ENCODE measurements at regions not wholly inside any gene's neighbourhood (a gene's known extent, or its start where the extent isn't known, plus 50 kb on each side); places are given as distances from the start of the nearest gene placed in this dataset.

DNA sequence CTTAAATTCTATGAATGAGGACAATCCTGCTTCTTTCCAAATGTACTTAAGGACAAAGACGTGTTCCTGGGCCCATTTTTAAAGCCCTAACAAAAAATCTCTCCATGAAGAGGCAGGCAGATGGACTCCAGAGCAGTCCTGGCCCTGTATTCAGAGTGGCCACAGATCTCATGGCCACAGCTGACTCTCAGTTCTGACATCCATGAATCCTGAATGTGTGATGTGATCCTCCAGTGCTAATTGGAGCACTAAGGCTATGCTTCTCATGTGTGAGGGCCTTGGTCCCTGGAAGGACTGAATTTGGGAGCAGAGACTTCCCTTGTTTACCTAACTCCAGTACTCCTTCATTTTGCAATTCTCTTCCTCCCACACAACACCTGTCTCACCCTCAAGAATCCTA lies 373.0 kb downstream of the AGTPBP1 start:
- Histone ChIP-seq H3K4me3 (ENCODE audit: low read length, poor library complexity, severe bottlenecking) (no peak overlapping the region), H3K36me3 (ENCODE audit: insufficient read depth, low read length) (no peaks in the 10 kb centered on the region), H3K27me3 (ENCODE audit: insufficient read depth, low read length, poor library complexity, severe bottlenecking) (no peaks in the 10 kb centered on the region), H2AFZ (ENCODE audit: low read length) (no peak overlapping the region), H4K20me1 (ENCODE audit: insufficient read depth, low read length, poor library complexity, severe bottlenecking) (no peaks in the 10 kb centered on the region), H3K9ac (ENCODE audit: low read depth, low read length, poor library complexity, severe bottlenecking) (no peak overlapping the region), H3F3A (ENCODE audit: low read depth) (no peaks in the 10 kb centered on the region), H3K9me2 (replicated peaks; ENCODE audit: low read depth, low read length) (no peaks in the 10 kb centered on the region), H3K4me2 (ENCODE audit: low read depth, low read length, poor library complexity, severe bottlenecking) (no peak overlapping the region), H3K4me1 (ENCODE audit: insufficient read depth, low read length, poor library complexity, severe bottlenecking) (no peaks in the 10 kb centered on the region), H3K9me3 (ENCODE audit: insufficient read depth, low read depth, low read length) (no peaks in the 10 kb centered on the region), H3K79me2 (ENCODE audit: insufficient read depth, low read length) (no peaks in the 10 kb centered on the region)
- TF ChIP-seq EZH2phosphoT487 (IDR thresholded peaks at IDR 0.05; ENCODE audit: borderline replicate concordance) = no peak
- TF ChIP-seq CTCF (conservative IDR thresholded peaks at IDR 0.05; ENCODE audit: low read length) = no peak

DNA sequence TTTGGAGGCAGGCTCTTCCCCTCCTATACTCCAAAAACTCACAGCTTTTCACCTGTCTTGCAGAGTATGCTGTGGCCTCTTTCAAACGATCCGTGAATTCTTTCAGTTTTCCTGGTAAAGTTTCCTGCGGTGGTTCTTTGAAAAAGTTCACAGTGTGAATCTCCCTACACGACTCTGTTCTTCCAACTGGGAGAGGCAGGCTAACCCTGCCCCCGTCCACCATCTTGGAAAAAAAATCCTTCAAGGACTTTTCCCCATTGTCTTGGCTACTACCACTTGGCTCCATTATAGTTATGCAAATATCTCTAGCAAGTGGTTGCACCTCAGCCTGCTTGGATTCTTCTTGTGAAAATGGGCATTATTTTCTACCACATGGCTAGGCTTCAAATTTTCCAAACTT lies 382.6 kb downstream of the AGTPBP1 start:
- no peaks in the 10 kb centered on the region for H3K9me3 ChIP-seq (ENCODE audit: insufficient read depth, low read depth, low read length)
- H3K27me3 ChIP-seq (ENCODE audit: insufficient read depth, low read length, poor library complexity, severe bottlenecking) = no peaks in the 10 kb centered on the region
- no peaks in the 10 kb centered on the region for H3K36me3 ChIP-seq (ENCODE audit: insufficient read depth, low read length)
- no peaks in the 10 kb centered on the region for H3K4me1 ChIP-seq (ENCODE audit: insufficient read depth, low read length, poor library complexity, severe bottlenecking)
- no peaks in the 10 kb centered on the region for H3K79me2 ChIP-seq (ENCODE audit: insufficient read depth, low read length)
- H3K4me3 ChIP-seq (ENCODE audit: low read length, poor library complexity, severe bottlenecking) = no peak overlapping the region
- no peaks in the 10 kb centered on the region for H3F3A ChIP-seq (ENCODE audit: low read depth)
- H2AFZ ChIP-seq (ENCODE audit: low read length) = no peak overlapping the region
- H3K4me2 ChIP-seq (ENCODE audit: low read depth, low read length, poor library complexity, severe bottlenecking) = no peak overlapping the region
- no peaks in the 10 kb centered on the region for H3K9me2 ChIP-seq (replicated peaks; ENCODE audit: low read depth, low read length)
- no peak overlapping the region for H3K9ac ChIP-seq (ENCODE audit: low read depth, low read length, poor library complexity, severe bottlenecking)
- TF ChIP-seq EZH2phosphoT487 (IDR thresholded peaks at IDR 0.05; ENCODE audit: borderline replicate concordance) = no peak
- no peak for TF ChIP-seq CTCF (conservative IDR thresholded peaks at IDR 0.05; ENCODE audit: low read length)
- H4K20me1 ChIP-seq (ENCODE audit: insufficient read depth, low read length, poor library complexity, severe bottlenecking) = no peaks in the 10 kb centered on the region

DNA sequence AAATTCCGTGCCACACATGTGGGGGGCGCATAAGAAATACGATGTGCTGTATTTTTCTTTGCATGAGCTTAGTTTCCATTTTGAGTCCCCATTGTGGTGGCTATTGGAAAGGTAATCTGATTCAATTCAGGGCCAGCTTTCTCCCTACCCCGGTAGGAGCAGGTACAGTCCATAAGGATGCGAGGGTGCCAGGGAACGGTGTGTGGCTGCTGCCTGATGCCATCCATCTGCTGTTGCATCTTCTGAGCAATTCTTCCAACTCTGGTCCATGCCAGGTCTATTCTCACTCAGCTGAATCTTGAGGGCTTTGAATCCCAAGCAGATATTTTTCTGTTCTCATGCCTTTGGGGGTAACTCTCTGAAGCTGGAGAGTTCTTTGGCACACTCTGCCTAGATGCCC lies 392.7 kb downstream of the AGTPBP1 start:
- Histone ChIP-seq H3K27me3 (ENCODE audit: insufficient read depth, low read length, poor library complexity, severe bottlenecking) (no peaks in the 10 kb centered on the region), H3K9me3 (ENCODE audit: insufficient read depth, low read depth, low read length) (no peaks in the 10 kb centered on the region), H3K36me3 (ENCODE audit: insufficient read depth, low read length) (no peaks in the 10 kb centered on the region), H2AFZ (ENCODE audit: low read length) (no peak overlapping the region), H3F3A (ENCODE audit: low read depth) (no peaks in the 10 kb centered on the region), H3K4me3 (ENCODE audit: low read length, poor library complexity, severe bottlenecking) (no peak overlapping the region), H3K79me2 (ENCODE audit: insufficient read depth, low read length) (no peaks in the 10 kb centered on the region), H4K20me1 (ENCODE audit: insufficient read depth, low read length, poor library complexity, severe bottlenecking) (no peaks in the 10 kb centered on the region), H3K4me1 (ENCODE audit: insufficient read depth, low read length, poor library complexity, severe bottlenecking) (no peaks in the 10 kb centered on the region), H3K4me2 (ENCODE audit: low read depth, low read length, poor library complexity, severe bottlenecking) (no peak overlapping the region), H3K9me2 (replicated peaks; ENCODE audit: low read depth, low read length) (no peaks in the 10 kb centered on the region), H3K9ac (ENCODE audit: low read depth, low read length, poor library complexity, severe bottlenecking) (no peak overlapping the region)
- TF ChIP-seq CTCF (conservative IDR thresholded peaks at IDR 0.05; ENCODE audit: low read length) = no peak
- no peak for TF ChIP-seq EZH2phosphoT487 (IDR thresholded peaks at IDR 0.05; ENCODE audit: borderline replicate concordance)

Measured in Loucy (cell line).